ENCODE measurements at regions not wholly inside any gene's neighbourhood (a gene's known extent, or its start where the extent isn't known, plus 50 kb on each side); places are given as distances from the start of the nearest gene placed in this dataset.

DNA sequence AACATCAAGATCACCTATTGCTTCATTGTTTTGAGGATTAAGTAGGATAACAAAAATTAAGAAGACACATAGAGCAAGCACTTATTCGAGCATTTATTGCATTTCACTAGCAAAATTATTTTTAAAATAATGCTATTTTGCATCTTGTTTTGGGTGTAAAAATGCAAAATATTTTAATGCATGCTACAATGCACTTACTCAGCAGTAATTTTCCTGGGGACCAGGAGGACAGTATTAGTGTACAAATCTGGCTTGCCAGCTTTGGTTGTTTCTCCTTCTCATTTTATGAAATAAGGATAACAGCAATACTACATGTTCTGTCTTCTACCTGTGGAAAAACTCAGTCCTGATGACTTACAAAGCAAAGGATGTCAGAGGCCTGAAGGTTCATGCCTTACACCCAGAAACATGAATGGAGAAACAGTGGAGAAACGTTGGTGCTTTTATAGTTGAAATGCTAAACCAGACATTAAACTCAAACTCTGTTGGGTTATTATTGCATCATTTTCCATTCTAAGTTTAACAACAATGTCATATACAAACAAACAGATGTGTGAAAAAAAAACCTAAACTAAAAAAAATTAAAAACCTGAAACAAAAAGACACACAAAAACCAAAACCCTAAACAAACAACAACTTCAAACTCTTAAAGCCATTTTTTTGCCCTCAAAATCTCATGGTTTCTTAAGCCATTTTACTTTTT is 50.2 kb upstream of the ATXN1 start:
- intact Hi-C loops (cut with DNase I), result no loop called here

More for the DNA sequence above, 50.2 kb upstream of the ATXN1 start:
- Histone ChIP-seq H3K36me3 (no peaks in the 10 kb centered on the region), H3K4me3 (no peak overlapping the region), H3K27ac (no peak overlapping the region), H3K4me1 (no peaks in the 10 kb centered on the region), H3K9me3 (peaks cover 21% of the 10 kb centered on the region), H3K27me3 (ENCODE audit: low read depth) (no peaks in the 10 kb centered on the region)
- DNase-seq, result no peak
- TF ChIP-seq, protein P1, sequence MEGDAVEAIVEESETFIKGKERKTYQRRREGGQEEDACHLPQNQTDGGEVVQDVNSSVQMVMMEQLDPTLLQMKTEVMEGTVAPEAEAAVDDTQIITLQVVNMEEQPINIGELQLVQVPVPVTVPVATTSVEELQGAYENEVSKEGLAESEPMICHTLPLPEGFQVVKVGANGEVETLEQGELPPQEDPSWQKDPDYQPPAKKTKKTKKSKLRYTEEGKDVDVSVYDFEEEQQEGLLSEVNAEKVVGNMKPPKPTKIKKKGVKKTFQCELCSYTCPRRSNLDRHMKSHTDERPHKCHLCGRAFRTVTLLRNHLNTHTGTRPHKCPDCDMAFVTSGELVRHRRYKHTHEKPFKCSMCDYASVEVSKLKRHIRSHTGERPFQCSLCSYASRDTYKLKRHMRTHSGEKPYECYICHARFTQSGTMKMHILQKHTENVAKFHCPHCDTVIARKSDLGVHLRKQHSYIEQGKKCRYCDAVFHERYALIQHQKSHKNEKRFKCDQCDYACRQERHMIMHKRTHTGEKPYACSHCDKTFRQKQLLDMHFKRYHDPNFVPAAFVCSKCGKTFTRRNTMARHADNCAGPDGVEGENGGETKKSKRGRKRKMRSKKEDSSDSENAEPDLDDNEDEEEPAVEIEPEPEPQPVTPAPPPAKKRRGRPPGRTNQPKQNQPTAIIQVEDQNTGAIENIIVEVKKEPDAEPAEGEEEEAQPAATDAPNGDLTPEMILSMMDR (IDR thresholded peaks at IDR 0.05), result no peak
- ATAC-seq, result no peak

Measured in lower lobe of right lung (tissue), 2 donors.